ENCODE measurements at regions not wholly inside any gene's neighbourhood (a gene's known extent, or its start where the extent isn't known, plus 50 kb on each side); places are given as distances from the start of the nearest gene placed in this dataset.

GRCh38 chr2:156728328-156728727 lies 292.1 kb downstream of the GPD2 start:
- DNase-seq: no peak

GRCh38 chr2:156731506-156731905 lies 295.3 kb downstream of the GPD2 start:
- FAIRE-seq: no peak
- no peak overlapping the region for H3K27ac ChIP-seq (ENCODE audit: low read depth in 1 of 3, low read length in 2 of 3)

More at GRCh38 chr2:156728328-156728727, 292.1 kb downstream of the GPD2 start:
- no peak for FAIRE-seq
- no peaks in the 10 kb centered on the region for H3K36me3 ChIP-seq (ENCODE audit: control insufficient read depth in 3 of 3, insufficient read depth in 2 of 3, low read depth in 1 of 3, low read length in 3 of 3)
- no peak overlapping the region for H3K27ac ChIP-seq (ENCODE audit: low read depth in 1 of 3, low read length in 2 of 3)
- WGBS, 3 donors: 85 to 93% (median 91%) methylated on average over 2 of the region's 2 CpGs
- no peaks in the 10 kb centered on the region for H3K4me1 ChIP-seq (ENCODE audit: control insufficient read depth in 3 of 3, insufficient read depth in 2 of 3, low read depth in 1 of 3, low read length in 2 of 3)
- H3K9me3 ChIP-seq (ENCODE audit: control insufficient read depth in 2 of 2, insufficient read depth in 1 of 2, low read depth in 1 of 2, low read length in 1 of 2): no peaks in the 10 kb centered on the region
- H3K4me3 ChIP-seq (ENCODE audit: low read depth in 1 of 3, low read length in 3 of 3): no peak overlapping the region
- H3K27me3 ChIP-seq (ENCODE audit: control insufficient read depth in 3 of 3, insufficient read depth in 3 of 3, low read length in 3 of 3): no peaks in the 10 kb centered on the region

GRCh38 chr2:156736950-156737349 lies 300.8 kb downstream of the GPD2 start:
- 84 to 92% (median 84%) methylated on average over 4 of the region's 4 CpGs for WGBS, 3 donors
- DNase-seq (no peak), FAIRE-seq (peak; percentile 23)

More at GRCh38 chr2:156731506-156731905, 295.3 kb downstream of the GPD2 start:
- no peaks in the 10 kb centered on the region for H3K27me3 ChIP-seq (ENCODE audit: control insufficient read depth in 3 of 3, insufficient read depth in 3 of 3, low read length in 3 of 3)
- no peaks in the 10 kb centered on the region for H3K9me3 ChIP-seq (ENCODE audit: control insufficient read depth in 2 of 2, insufficient read depth in 1 of 2, low read depth in 1 of 2, low read length in 1 of 2)
- H3K4me1 ChIP-seq (ENCODE audit: control insufficient read depth in 3 of 3, insufficient read depth in 2 of 3, low read depth in 1 of 3, low read length in 2 of 3): no peaks in the 10 kb centered on the region
- H3K36me3 ChIP-seq (ENCODE audit: control insufficient read depth in 3 of 3, insufficient read depth in 2 of 3, low read depth in 1 of 3, low read length in 3 of 3): no peaks in the 10 kb centered on the region
- DNase-seq: no peak
- no peak overlapping the region for H3K4me3 ChIP-seq (ENCODE audit: low read depth in 1 of 3, low read length in 3 of 3)

GRCh38 chr2:156739301-156739700 lies 303.1 kb downstream of the GPD2 start:
- 31 to 65% (median 57%) methylated on average over 3 of the region's 3 CpGs for whole genome bisulfite sequencing, 3 donors
- FAIRE-seq (no peak), DNase-seq (peak; percentile 49 to 65)
- Histone ChIP-seq H3K27me3 (ENCODE audit: control insufficient read depth in 3 of 3, insufficient read depth in 3 of 3, low read length in 3 of 3) (no peaks in the 10 kb centered on the region), H3K4me3 (ENCODE audit: low read depth in 1 of 3, low read length in 3 of 3) (no peak overlapping the region), H3K9me3 (ENCODE audit: control insufficient read depth in 2 of 2, insufficient read depth in 1 of 2, low read depth in 1 of 2, low read length in 1 of 2) (no peaks in the 10 kb centered on the region), H3K36me3 (ENCODE audit: control insufficient read depth in 3 of 3, insufficient read depth in 2 of 3, low read depth in 1 of 3, low read length in 3 of 3) (no peaks in the 10 kb centered on the region), H3K4me1 (ENCODE audit: control insufficient read depth in 3 of 3, insufficient read depth in 2 of 3, low read depth in 1 of 3, low read length in 2 of 3) (peaks cover 0 to 10% (median 0%) of the 10 kb centered on the region in 3 donors), H3K27ac (ENCODE audit: low read depth in 1 of 3, low read length in 2 of 3) (peak overlapping the region in 1 of 3 donors; percentile 23)

More at GRCh38 chr2:156736950-156737349, 300.8 kb downstream of the GPD2 start:
- H3K27me3 ChIP-seq (ENCODE audit: control insufficient read depth in 3 of 3, insufficient read depth in 3 of 3, low read length in 3 of 3): no peaks in the 10 kb centered on the region
- peaks cover 0 to 10% (median 0%) of the 10 kb centered on the region in 3 donors for H3K4me1 ChIP-seq (ENCODE audit: control insufficient read depth in 3 of 3, insufficient read depth in 2 of 3, low read depth in 1 of 3, low read length in 2 of 3)
- H3K4me3 ChIP-seq (ENCODE audit: low read depth in 1 of 3, low read length in 3 of 3): no peak overlapping the region
- no peaks in the 10 kb centered on the region for H3K9me3 ChIP-seq (ENCODE audit: control insufficient read depth in 2 of 2, insufficient read depth in 1 of 2, low read depth in 1 of 2, low read length in 1 of 2)
- no peaks in the 10 kb centered on the region for H3K36me3 ChIP-seq (ENCODE audit: control insufficient read depth in 3 of 3, insufficient read depth in 2 of 3, low read depth in 1 of 3, low read length in 3 of 3)
- H3K27ac ChIP-seq (ENCODE audit: low read depth in 1 of 3, low read length in 2 of 3): no peak overlapping the region

- Histone ChIP-seq H3K27me3 (ENCODE audit: control insufficient read depth in 3 of 3, insufficient read depth in 3 of 3, low read length in 3 of 3) (no peaks in the 10 kb centered on the region), H3K9me3 (ENCODE audit: control insufficient read depth in 2 of 2, insufficient read depth in 1 of 2, low read depth in 1 of 2, low read length in 1 of 2) (no peaks in the 10 kb centered on the region), H3K36me3 (ENCODE audit: control insufficient read depth in 3 of 3, insufficient read depth in 2 of 3, low read depth in 1 of 3, low read length in 3 of 3) (no peaks in the 10 kb centered on the region), H3K4me1 (ENCODE audit: control insufficient read depth in 3 of 3, insufficient read depth in 2 of 3, low read depth in 1 of 3, low read length in 2 of 3) (no peaks in the 10 kb centered on the region), H3K4me3 (ENCODE audit: low read depth in 1 of 3, low read length in 3 of 3) (no peak overlapping the region), H3K27ac (ENCODE audit: low read depth in 1 of 3, low read length in 2 of 3) (no peak overlapping the region)
- FAIRE-seq (no peak), DNase-seq (no peak)
- WGBS, 3 donors: 72 to 98% (median 75%) methylated on average over 2 of the region's 2 CpGs
These were observed 309.4 kb downstream of the GPD2 start for GRCh38 chr2:156745619-156746018.

GRCh38 chr2:156748221-156748620 lies 312.0 kb downstream of the GPD2 start:
- H3K27ac ChIP-seq (ENCODE audit: low read depth in 1 of 3, low read length in 2 of 3): no peak overlapping the region
- 61 to 69% (median 64%) methylated on average over 5 of the region's 5 CpGs for WGBS, 3 donors
- no peak for DNase-seq
- no peaks in the 10 kb centered on the region for H3K36me3 ChIP-seq (ENCODE audit: control insufficient read depth in 3 of 3, insufficient read depth in 2 of 3, low read depth in 1 of 3, low read length in 3 of 3)
- no peaks in the 10 kb centered on the region for H3K4me1 ChIP-seq (ENCODE audit: control insufficient read depth in 3 of 3, insufficient read depth in 2 of 3, low read depth in 1 of 3, low read length in 2 of 3)
- H3K4me3 ChIP-seq (ENCODE audit: low read depth in 1 of 3, low read length in 3 of 3): no peak overlapping the region
- H3K9me3 ChIP-seq (ENCODE audit: control insufficient read depth in 2 of 2, insufficient read depth in 1 of 2, low read depth in 1 of 2, low read length in 1 of 2): no peaks in the 10 kb centered on the region
- no peak for FAIRE-seq
- H3K27me3 ChIP-seq (ENCODE audit: control insufficient read depth in 3 of 3, insufficient read depth in 3 of 3, low read length in 3 of 3): no peaks in the 10 kb centered on the region

- H3K27ac ChIP-seq (ENCODE audit: low read depth in 1 of 3, low read length in 2 of 3): no peak overlapping the region
- H3K4me1 ChIP-seq (ENCODE audit: control insufficient read depth in 3 of 3, insufficient read depth in 2 of 3, low read depth in 1 of 3, low read length in 2 of 3): no peaks in the 10 kb centered on the region
- 82 to 93% (median 89%) methylated on average over 2 of the region's 2 CpGs for WGBS, 3 donors
- H3K9me3 ChIP-seq (ENCODE audit: control insufficient read depth in 2 of 2, insufficient read depth in 1 of 2, low read depth in 1 of 2, low read length in 1 of 2): no peaks in the 10 kb centered on the region
- H3K4me3 ChIP-seq (ENCODE audit: low read depth in 1 of 3, low read length in 3 of 3): no peak overlapping the region
- no peaks in the 10 kb centered on the region for H3K36me3 ChIP-seq (ENCODE audit: control insufficient read depth in 3 of 3, insufficient read depth in 2 of 3, low read depth in 1 of 3, low read length in 3 of 3)
- FAIRE-seq: no peak
- no peak for DNase-seq
- no peaks in the 10 kb centered on the region for H3K27me3 ChIP-seq (ENCODE audit: control insufficient read depth in 3 of 3, insufficient read depth in 3 of 3, low read length in 3 of 3)
These were observed 315.9 kb downstream of the GPD2 start for GRCh38 chr2:156752042-156752441.

GRCh38 chr2:156753766-156754165 lies 317.6 kb downstream of the GPD2 start:
- WGBS, 3 donors: 56 to 75% (median 71%) methylated on average over 1 of the region's 1 CpG
- DNase-seq: no peak
- H3K36me3 ChIP-seq (ENCODE audit: control insufficient read depth in 3 of 3, insufficient read depth in 2 of 3, low read depth in 1 of 3, low read length in 3 of 3): no peaks in the 10 kb centered on the region
- H3K4me3 ChIP-seq (ENCODE audit: low read depth in 1 of 3, low read length in 3 of 3): no peak overlapping the region
- H3K4me1 ChIP-seq (ENCODE audit: control insufficient read depth in 3 of 3, insufficient read depth in 2 of 3, low read depth in 1 of 3, low read length in 2 of 3): no peaks in the 10 kb centered on the region
- no peak for FAIRE-seq
- H3K27me3 ChIP-seq (ENCODE audit: control insufficient read depth in 3 of 3, insufficient read depth in 3 of 3, low read length in 3 of 3): no peaks in the 10 kb centered on the region
- H3K27ac ChIP-seq (ENCODE audit: low read depth in 1 of 3, low read length in 2 of 3): no peak overlapping the region
- H3K9me3 ChIP-seq (ENCODE audit: control insufficient read depth in 2 of 2, insufficient read depth in 1 of 2, low read depth in 1 of 2, low read length in 1 of 2): no peaks in the 10 kb centered on the region

GRCh38 chr2:156756516-156756915 lies 320.3 kb downstream of the GPD2 start:
- Histone ChIP-seq H3K27ac (ENCODE audit: low read depth in 1 of 3, low read length in 2 of 3) (no peak overlapping the region), H3K4me3 (ENCODE audit: low read depth in 1 of 3, low read length in 3 of 3) (no peak overlapping the region), H3K4me1 (ENCODE audit: control insufficient read depth in 3 of 3, insufficient read depth in 2 of 3, low read depth in 1 of 3, low read length in 2 of 3) (no peaks in the 10 kb centered on the region), H3K9me3 (ENCODE audit: control insufficient read depth in 2 of 2, insufficient read depth in 1 of 2, low read depth in 1 of 2, low read length in 1 of 2) (no peaks in the 10 kb centered on the region), H3K27me3 (ENCODE audit: control insufficient read depth in 3 of 3, insufficient read depth in 3 of 3, low read length in 3 of 3) (no peaks in the 10 kb centered on the region), H3K36me3 (ENCODE audit: control insufficient read depth in 3 of 3, insufficient read depth in 2 of 3, low read depth in 1 of 3, low read length in 3 of 3) (no peaks in the 10 kb centered on the region)
- FAIRE-seq (no peak), DNase-seq (no peak)

Data from small intestine (tissue), 7 donors.